SU-DHL-6 (cell line): ENCODE measurements at regions not wholly inside any gene's neighbourhood (a gene's known extent, or its start where the extent isn't known, plus 50 kb on each side); places are given as distances from the start of the nearest gene placed in this dataset.

ENCODE experiments used
- H2AFZ ChIP-seq: fragments of 200-600 bp; sonication (generic); 2 replicates; pipeline ENCODE4 v1.6.1; 2014; ENCODE audit warnings: low read depth, mild to moderate bottlenecking, moderate library complexity, mixed read lengths, antibody characterized with exemption, low read length; ENCODE audit not compliant: severe bottlenecking
- H3F3A ChIP-seq: fragments of 200-600 bp; shearing (Covaris generic); 2 replicates; pipeline ENCODE4 v1.6.0; 2016; ENCODE audit warnings: antibody characterized with exemption, mild to moderate bottlenecking; ENCODE audit not compliant: insufficient read depth
- H3K27ac ChIP-seq: fragments of 200-600 bp; sonication (generic); 2 replicates; pipeline ENCODE4 v1.5.1; 2016; ENCODE audit warnings: low read depth, mild to moderate bottlenecking, low read length, moderate library complexity, mixed read lengths
- H3K27me3 ChIP-seq: fragments of 200-600 bp; sonication (generic), shearing (Covaris generic); 2 replicates; pipeline ENCODE4 v1.6.0; 2014; ENCODE audit warnings: mild to moderate bottlenecking, low read length
- H3K36me3 ChIP-seq: fragments of 200-600 bp; sonication (generic); 2 replicates; pipeline ENCODE4 v1.6.1; 2014; ENCODE audit warnings: mild to moderate bottlenecking, low read length, mixed read lengths
- H3K4me2 ChIP-seq: fragments of 300-600, 200-600 bp; shearing (Covaris generic), sonication (generic); 2 replicates; pipeline ENCODE4 v1.6.0; 2014; ENCODE audit warnings: low read length, low read depth, mild to moderate bottlenecking; ENCODE audit not compliant: poor library complexity, severe bottlenecking
- H3K4me3 ChIP-seq: fragments of 200-600 bp; sonication (generic); 2 replicates; pipeline ENCODE4 v1.5.1; 2014; ENCODE audit warnings: antibody characterized with exemption, low read length, mild to moderate bottlenecking, mixed read lengths; ENCODE audit not compliant: insufficient read depth, poor library complexity, severe bottlenecking
- H3K79me2 ChIP-seq: fragments of 200-600 bp; sonication (generic); 2 replicates; pipeline ENCODE4 v1.6.1; 2014; ENCODE audit warnings: mild to moderate bottlenecking, low read length, moderate library complexity; ENCODE audit not compliant: insufficient read depth
- H3K9ac ChIP-seq: fragments of 200-600 bp; sonication (generic); 2 replicates; pipeline ENCODE4 v1.7.0; 2014; ENCODE audit warnings: mild to moderate bottlenecking, low read length
- H3K9me2 ChIP-seq: fragments of 200-600 bp; sonication (generic); replicated peaks from 2 replicates; pipeline ENCODE4 v1.6.1; 2014; ENCODE audit warnings: low read length; ENCODE audit not compliant: insufficient read depth
- H3K9me3 ChIP-seq: fragments of 200-600 bp; sonication (generic); 2 replicates; pipeline ENCODE4 v1.6.1; 2014; ENCODE audit warnings: low read length, mixed read lengths; ENCODE audit not compliant: insufficient read depth
- H4K20me1 ChIP-seq: fragments of 200-600 bp; sonication (generic); 2 replicates; pipeline ENCODE4 v1.6.1; 2014; ENCODE audit warnings: low read depth, mild to moderate bottlenecking, antibody characterized with exemption, low read length, moderate library complexity, mixed read lengths
- CTCF ChIP-seq: fragments of 200-600 bp; sonication (generic); IDR thresholded peaks from one replicate; pipeline ENCODE4 v1.5.1; 2017; ENCODE audit warnings: antibody characterized with exemption, mild to moderate bottlenecking, low read length, moderate library complexity; ENCODE audit not compliant: insufficient read depth, poor library complexity, severe bottlenecking
- EZH2phosphoT487 ChIP-seq: fragments of 200-600 bp; sonication (generic), shearing (Covaris generic); conservative IDR thresholded peaks from 2 replicates; pipeline ENCODE4 v1.6.1; 2018; ENCODE audit warnings: mild to moderate bottlenecking, antibody characterized with exemption, low read length, moderate library complexity, mixed read lengths

- H3K27me3 ChIP-seq = no peaks in the 10 kb centered on the region
- no peak overlapping the region for H3K27ac ChIP-seq
Measured at GRCh38 chr3:118477768-118478167, 556.9 kb downstream of the IGSF11 start.

GRCh38 chr3:118478706-118479276 lies 555.9 kb downstream of the IGSF11 start:
- no peaks in the 10 kb centered on the region for H3F3A ChIP-seq
- no peaks in the 10 kb centered on the region for H3K79me2 ChIP-seq
- H3K9ac ChIP-seq = no peak overlapping the region
- no peaks in the 10 kb centered on the region for H4K20me1 ChIP-seq
- no peaks in the 10 kb centered on the region for H3K9me2 ChIP-seq
- no peak overlapping the region for H3K4me3 ChIP-seq
- H3K27ac ChIP-seq = no peak overlapping the region
- no peaks in the 10 kb centered on the region for H3K9me3 ChIP-seq
- TF ChIP-seq CTCF (no peak), EZH2phosphoT487 (no peak)
- H3K36me3 ChIP-seq = no peaks in the 10 kb centered on the region; the same call in 1 of the 2 replicates
- H3K27me3 ChIP-seq = no peaks in the 10 kb centered on the region
- H2AFZ ChIP-seq = no peak overlapping the region
- H3K4me2 ChIP-seq = no peak overlapping the region

More at GRCh38 chr3:118477768-118478167, 556.9 kb downstream of the IGSF11 start:
- no peak for TF ChIP-seq CTCF
- no peak for TF ChIP-seq EZH2phosphoT487
- Histone ChIP-seq H3K9ac (no peak overlapping the region), H3K4me3 (no peak overlapping the region), H3K36me3 (no peaks in the 10 kb centered on the region), H3K9me3 (no peaks in the 10 kb centered on the region), H3F3A (no peaks in the 10 kb centered on the region), H3K79me2 (no peaks in the 10 kb centered on the region), H3K9me2 (no peaks in the 10 kb centered on the region), H4K20me1 (no peaks in the 10 kb centered on the region), H3K4me2 (no peak overlapping the region), H2AFZ (no peak overlapping the region)

GRCh38 chr3:118479376-118479775 lies 555.3 kb downstream of the IGSF11 start:
- no peaks in the 10 kb centered on the region for H4K20me1 ChIP-seq
- H3K79me2 ChIP-seq = no peaks in the 10 kb centered on the region
- H3K27me3 ChIP-seq = no peaks in the 10 kb centered on the region
- H3F3A ChIP-seq = no peaks in the 10 kb centered on the region
- H3K9me2 ChIP-seq = no peaks in the 10 kb centered on the region
- H3K4me3 ChIP-seq = no peak overlapping the region
- no peak overlapping the region for H2AFZ ChIP-seq
- no peak overlapping the region for H3K4me2 ChIP-seq
- no peak overlapping the region for H3K9ac ChIP-seq
- no peaks in the 10 kb centered on the region; the same call in 1 of the 2 replicates for H3K36me3 ChIP-seq
- TF ChIP-seq EZH2phosphoT487 = no peak
- no peak for TF ChIP-seq CTCF
- H3K9me3 ChIP-seq = no peaks in the 10 kb centered on the region
- H3K27ac ChIP-seq = no peak overlapping the region
